ENCODE measurements at regions not wholly inside any gene's neighbourhood (a gene's known extent, or its start where the extent isn't known, plus 50 kb on each side); places are given as distances from the start of the nearest gene placed in this dataset.

DNA sequence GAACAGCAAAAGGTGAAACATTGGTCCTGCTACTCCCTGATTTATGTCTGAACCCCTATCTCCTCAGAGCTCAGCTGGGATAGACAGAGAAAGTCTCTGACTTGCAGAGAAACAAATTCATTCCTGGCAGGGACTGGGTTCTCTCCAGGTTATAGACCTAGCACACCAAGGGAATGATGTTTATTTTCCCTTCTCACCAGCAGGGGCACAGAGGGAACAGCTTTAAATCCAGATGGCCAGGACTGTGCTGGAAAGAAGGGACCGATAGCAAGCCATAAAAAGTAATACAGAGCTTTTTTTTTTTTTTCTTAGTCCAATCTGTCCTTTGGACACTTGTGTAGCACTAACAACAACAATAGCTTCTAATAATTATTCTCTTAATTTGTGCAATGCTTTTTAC is 141.1 kb upstream of the C9orf72 start:
- in situ Hi-C loops (cut with HindIII; ENCODE audit: extremely low pct_ligation_motif_present, low pct_unique_long_range_greater_than_20kb): no loop called here
- H3K9me3 ChIP-seq (ENCODE audit: low read length): no peaks in the 10 kb centered on the region
- intact Hi-C loops (cut with micrococcal nuclease; ENCODE audit: unreplicated experiment): no loop called here
- FAIRE-seq: no peak
- no peaks in the 10 kb centered on the region for H3K27me3 ChIP-seq (ENCODE audit: control insufficient read depth in 1 of 2, insufficient read depth in 2 of 2, low read length in 2 of 2)
- peak; percentile 75 for ATAC-seq
- BruUV-seq (replicated peaks): no TSS peak
- no peak for DNase-seq (ENCODE audit: low spot score)
- no peaks in the 10 kb centered on the region for H3K79me2 ChIP-seq (ENCODE audit: insufficient read depth, low read length)
- TF ChIP-seq SMAD1 (CRISPR knock-in tag; IDR thresholded peaks at IDR 0.05; ENCODE audit: borderline replicate concordance, low read depth) (no peak), ZNF34 (CRISPR knock-in tag; IDR thresholded peaks at IDR 0.05; ENCODE audit: borderline replicate concordance) (no peak), ZBTB21 (CRISPR knock-in tag; IDR thresholded peaks at IDR 0.05) (no peak), ZNF317 (CRISPR knock-in tag; IDR thresholded peaks at IDR 0.05) (no peak), ZNF780A (CRISPR knock-in tag; IDR thresholded peaks at IDR 0.05) (no peak), CREM (IDR thresholded peaks at IDR 0.05) (no peak), CREM (CRISPR knock-in tag; IDR thresholded peaks at IDR 0.05) (no peak), SAFB2 (CRISPR knock-in tag; IDR thresholded peaks at IDR 0.05; ENCODE audit: borderline replicate concordance, low read depth) (no peak), ZNF674 (CRISPR knock-in tag; IDR thresholded peaks at IDR 0.05; ENCODE audit: low read depth) (no peak), ZBTB3 (CRISPR knock-in tag; IDR thresholded peaks at IDR 0.05; ENCODE audit: borderline replicate concordance, low read depth) (no peak), MAFF (IDR thresholded peaks at IDR 0.05; ENCODE audit: low read depth, low read length) (no peak), JARID2 (CRISPR knock-in tag; IDR thresholded peaks at IDR 0.05; ENCODE audit: insufficient replicate concordance) (no peak), ZNF672 (CRISPR knock-in tag; IDR thresholded peaks at IDR 0.05) (no peak), ZNF451 (CRISPR knock-in tag; IDR thresholded peaks at IDR 0.05) (no peak), NBN (conservative IDR thresholded peaks at IDR 0.05) (no peak), ZSCAN31 (CRISPR knock-in tag; IDR thresholded peaks at IDR 0.05; ENCODE audit: low read depth) (no peak)
- TF ChIP-seq, protein P1, sequence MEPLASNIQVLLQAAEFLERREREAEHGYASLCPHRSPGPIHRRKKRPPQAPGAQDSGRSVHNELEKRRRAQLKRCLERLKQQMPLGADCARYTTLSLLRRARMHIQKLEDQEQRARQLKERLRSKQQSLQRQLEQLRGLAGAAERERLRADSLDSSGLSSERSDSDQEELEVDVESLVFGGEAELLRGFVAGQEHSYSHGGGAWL (CRISPR knock-in tag; IDR thresholded peaks at IDR 0.05): no peak
- TF ChIP-seq, protein P2, sequence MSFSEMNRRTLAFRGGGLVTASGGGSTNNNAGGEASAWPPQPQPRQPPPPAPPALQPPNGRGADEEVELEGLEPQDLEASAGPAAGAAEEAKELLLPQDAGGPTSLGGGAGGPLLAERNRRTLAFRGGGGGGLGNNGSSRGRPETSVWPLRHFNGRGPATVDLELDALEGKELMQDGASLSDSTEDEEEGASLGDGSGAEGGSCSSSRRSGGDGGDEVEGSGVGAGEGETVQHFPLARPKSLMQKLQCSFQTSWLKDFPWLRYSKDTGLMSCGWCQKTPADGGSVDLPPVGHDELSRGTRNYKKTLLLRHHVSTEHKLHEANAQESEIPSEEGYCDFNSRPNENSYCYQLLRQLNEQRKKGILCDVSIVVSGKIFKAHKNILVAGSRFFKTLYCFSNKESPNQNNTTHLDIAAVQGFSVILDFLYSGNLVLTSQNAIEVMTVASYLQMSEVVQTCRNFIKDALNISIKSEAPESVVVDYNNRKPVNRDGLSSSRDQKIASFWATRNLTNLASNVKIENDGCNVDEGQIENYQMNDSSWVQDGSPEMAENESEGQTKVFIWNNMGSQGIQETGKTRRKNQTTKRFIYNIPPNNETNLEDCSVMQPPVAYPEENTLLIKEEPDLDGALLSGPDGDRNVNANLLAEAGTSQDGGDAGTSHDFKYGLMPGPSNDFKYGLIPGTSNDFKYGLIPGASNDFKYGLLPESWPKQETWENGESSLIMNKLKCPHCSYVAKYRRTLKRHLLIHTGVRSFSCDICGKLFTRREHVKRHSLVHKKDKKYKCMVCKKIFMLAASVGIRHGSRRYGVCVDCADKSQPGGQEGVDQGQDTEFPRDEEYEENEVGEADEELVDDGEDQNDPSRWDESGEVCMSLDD (CRISPR knock-in tag; IDR thresholded peaks at IDR 0.05; ENCODE audit: borderline replicate concordance): no peak
- TF ChIP-seq, protein P3, sequence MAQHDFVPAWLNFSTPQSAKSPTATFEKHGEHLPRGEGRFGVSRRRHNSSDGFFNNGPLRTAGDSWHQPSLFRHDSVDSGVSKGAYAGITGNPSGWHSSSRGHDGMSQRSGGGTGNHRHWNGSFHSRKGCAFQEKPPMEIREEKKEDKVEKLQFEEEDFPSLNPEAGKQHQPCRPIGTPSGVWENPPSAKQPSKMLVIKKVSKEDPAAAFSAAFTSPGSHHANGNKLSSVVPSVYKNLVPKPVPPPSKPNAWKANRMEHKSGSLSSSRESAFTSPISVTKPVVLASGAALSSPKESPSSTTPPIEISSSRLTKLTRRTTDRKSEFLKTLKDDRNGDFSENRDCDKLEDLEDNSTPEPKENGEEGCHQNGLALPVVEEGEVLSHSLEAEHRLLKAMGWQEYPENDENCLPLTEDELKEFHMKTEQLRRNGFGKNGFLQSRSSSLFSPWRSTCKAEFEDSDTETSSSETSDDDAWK (CRISPR knock-in tag; IDR thresholded peaks at IDR 0.05): no peak
- H3K4me2 ChIP-seq (ENCODE audit: low read depth, low read length): no peak overlapping the region
- no peaks in the 10 kb centered on the region for H4K20me1 ChIP-seq (ENCODE audit: insufficient read depth, low read length)
- 0% methylated on average over 1 of the region's 1 CpG for WGBS (ENCODE audit: low lambda C conversion rate)
- no peak overlapping the region for H3K27ac ChIP-seq (ENCODE audit: extremely low read length, insufficient read depth, low read length)
- ChIA-PET CTCF (ENCODE audit: low intra/inter-chr PET ratio, low total read pairs) (no interaction called here), POLR2A (no interaction called here)
- H3K4me1 ChIP-seq (ENCODE audit: insufficient read depth, low read length): no peaks in the 10 kb centered on the region
- H3K36me3 ChIP-seq (replicated peaks in 1 of 2; ENCODE audit: control insufficient read depth in 1 of 2, insufficient read depth in 2 of 2, low read length in 2 of 2): no peaks in the 10 kb centered on the region
- H3K9ac ChIP-seq (ENCODE audit: insufficient read depth, low read depth, low read length): no peak overlapping the region
- H2AFZ ChIP-seq (ENCODE audit: low read length): no peak overlapping the region
- H3K4me3 ChIP-seq (replicated peaks in 1 of 3; ENCODE audit: insufficient read depth in 1 of 3, low read depth in 2 of 3, low read length in 3 of 3): no peak overlapping the region
